ENCODE measurements at regions not wholly inside any gene's neighbourhood (a gene's known extent, or its start where the extent isn't known, plus 50 kb on each side); places are given as distances from the start of the nearest gene placed in this dataset.

DNA sequence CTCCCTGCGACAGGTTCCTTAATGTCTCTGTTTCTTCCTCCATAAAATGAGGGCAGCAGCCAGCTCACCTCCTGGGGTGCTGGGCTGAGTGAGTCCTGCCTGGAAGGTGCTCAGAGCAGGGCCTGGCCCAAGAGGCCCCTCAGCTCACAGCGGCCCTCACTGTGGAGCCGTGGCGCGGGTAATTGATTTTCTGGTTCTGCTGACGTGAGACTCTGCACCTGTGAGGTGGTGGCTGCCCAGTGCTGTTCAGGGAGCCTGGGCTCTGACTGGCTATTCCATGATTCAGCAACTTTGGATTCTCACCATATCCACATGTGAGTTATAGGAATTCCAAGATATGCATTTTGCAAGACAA, 266.6 kb downstream of the ADGRD1 start:
- intact Hi-C loops (cut with micrococcal nuclease): no loop called here
- DNase-seq (no peak), ATAC-seq (ENCODE audit: low read depth) (no peak)
- H4K20me1 ChIP-seq (ENCODE audit: insufficient read depth, low read length): no peaks in the 10 kb centered on the region
- WGBS, 2 experiments (ENCODE audit: extremely low coverage in 2 of 2, insufficient read length in 1 of 2): no CpG with 5 or more reads among the region's 6 CpGs
- no peak overlapping the region for H2AFZ ChIP-seq (replicated peaks; ENCODE audit: low read length, poor library complexity)
- no peaks in the 10 kb centered on the region for H3K36me3 ChIP-seq (ENCODE audit: control insufficient read depth, insufficient read depth, low read length)
- H4K8ac ChIP-seq (ENCODE audit: low read depth in 2 of 2, low read length in 2 of 2): no peak overlapping the region
- in situ Hi-C loops (cut with MboI; ENCODE audit: low sequenced_read_pairs): no loop called here
- no peaks in the 10 kb centered on the region for H3K79me1 ChIP-seq (ENCODE audit: low read depth in 1 of 2, low read length in 2 of 2)
- H2AK9ac ChIP-seq (replicated peaks; ENCODE audit: low read depth, low read length, poor library complexity): no peak overlapping the region
- H3K4me3 ChIP-seq (ENCODE audit: insufficient read depth, low read depth, low read length): no peak overlapping the region
- H3K9me3 ChIP-seq (ENCODE audit: control insufficient read depth, insufficient read depth, low read length): peaks cover 49% of the 10 kb centered on the region
- no peak overlapping the region for H3K56ac ChIP-seq (ENCODE audit: extremely low read depth, insufficient read depth, low read length)
- H2BK20ac ChIP-seq (ENCODE audit: low read depth, low read length): no peak overlapping the region
- no TSS peak for BruUV-seq (replicated peaks)
- TF ChIP-seq, protein P1, sequence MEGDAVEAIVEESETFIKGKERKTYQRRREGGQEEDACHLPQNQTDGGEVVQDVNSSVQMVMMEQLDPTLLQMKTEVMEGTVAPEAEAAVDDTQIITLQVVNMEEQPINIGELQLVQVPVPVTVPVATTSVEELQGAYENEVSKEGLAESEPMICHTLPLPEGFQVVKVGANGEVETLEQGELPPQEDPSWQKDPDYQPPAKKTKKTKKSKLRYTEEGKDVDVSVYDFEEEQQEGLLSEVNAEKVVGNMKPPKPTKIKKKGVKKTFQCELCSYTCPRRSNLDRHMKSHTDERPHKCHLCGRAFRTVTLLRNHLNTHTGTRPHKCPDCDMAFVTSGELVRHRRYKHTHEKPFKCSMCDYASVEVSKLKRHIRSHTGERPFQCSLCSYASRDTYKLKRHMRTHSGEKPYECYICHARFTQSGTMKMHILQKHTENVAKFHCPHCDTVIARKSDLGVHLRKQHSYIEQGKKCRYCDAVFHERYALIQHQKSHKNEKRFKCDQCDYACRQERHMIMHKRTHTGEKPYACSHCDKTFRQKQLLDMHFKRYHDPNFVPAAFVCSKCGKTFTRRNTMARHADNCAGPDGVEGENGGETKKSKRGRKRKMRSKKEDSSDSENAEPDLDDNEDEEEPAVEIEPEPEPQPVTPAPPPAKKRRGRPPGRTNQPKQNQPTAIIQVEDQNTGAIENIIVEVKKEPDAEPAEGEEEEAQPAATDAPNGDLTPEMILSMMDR (conservative IDR thresholded peaks at IDR 0.05; ENCODE audit: low read depth, low read length): no peak
- TF ChIP-seq CEBPB (IDR thresholded peaks at IDR 0.05; ENCODE audit: low read depth, low read length): no peak
- TF ChIP-seq RFX5 (IDR thresholded peaks at IDR 0.05; ENCODE audit: low read depth, low read length): no peak
- no peak for TF ChIP-seq MAZ (IDR thresholded peaks at IDR 0.05; ENCODE audit: borderline replicate concordance, low read depth, low read length)
- no peak for TF ChIP-seq POLR2A (IDR thresholded peaks at IDR 0.05; ENCODE audit: low read depth, low read length)
- TF ChIP-seq CHD1 (IDR thresholded peaks at IDR 0.05; ENCODE audit: low read depth, low read length): no peak
- TF ChIP-seq, protein P2, sequence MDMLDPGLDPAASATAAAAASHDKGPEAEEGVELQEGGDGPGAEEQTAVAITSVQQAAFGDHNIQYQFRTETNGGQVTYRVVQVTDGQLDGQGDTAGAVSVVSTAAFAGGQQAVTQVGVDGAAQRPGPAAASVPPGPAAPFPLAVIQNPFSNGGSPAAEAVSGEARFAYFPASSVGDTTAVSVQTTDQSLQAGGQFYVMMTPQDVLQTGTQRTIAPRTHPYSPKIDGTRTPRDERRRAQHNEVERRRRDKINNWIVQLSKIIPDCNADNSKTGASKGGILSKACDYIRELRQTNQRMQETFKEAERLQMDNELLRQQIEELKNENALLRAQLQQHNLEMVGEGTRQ (IDR thresholded peaks at IDR 0.05; ENCODE audit: low read depth, low read length): no peak
- no peak for TF ChIP-seq SMC3 (IDR thresholded peaks at IDR 0.05; ENCODE audit: low read depth, low read length)
- TF ChIP-seq NFE2L2 (IDR thresholded peaks at IDR 0.05; ENCODE audit: low read depth, low read length): no peak
- TF ChIP-seq BHLHE40 (IDR thresholded peaks at IDR 0.05; ENCODE audit: low read depth, low read length): no peak
- no peak for TF ChIP-seq MAFK (IDR thresholded peaks at IDR 0.05; ENCODE audit: low read depth, low read length)
- TF ChIP-seq RCOR1 (IDR thresholded peaks at IDR 0.05; ENCODE audit: insufficient replicate concordance, low read length): no peak
- no peak overlapping the region for H2BK5ac ChIP-seq (ENCODE audit: low read depth, low read length, poor library complexity, severe bottlenecking)
- no peak overlapping the region for H4K91ac ChIP-seq (ENCODE audit: insufficient read depth, low read depth, low read length)
- H3K4me2 ChIP-seq (ENCODE audit: low read depth, low read length): no peak overlapping the region
- H3K4ac ChIP-seq (ENCODE audit: low read depth, low read length): no peak overlapping the region
- no peaks in the 10 kb centered on the region for H3K27me3 ChIP-seq (ENCODE audit: control insufficient read depth, insufficient read depth, low read length)
- CTCF ChIA-PET: no interaction called here
- H3K9me1 ChIP-seq (ENCODE audit: insufficient read depth, low read length): no peaks in the 10 kb centered on the region
- no peak overlapping the region for H2AK5ac ChIP-seq (ENCODE audit: low read depth, low read length)
- no peak overlapping the region for H3K18ac ChIP-seq (ENCODE audit: low read depth, low read length)
- H2BK15ac ChIP-seq (ENCODE audit: low read depth, low read length): no peak overlapping the region
- dilution Hi-C loops (cut with HindIII; ENCODE audit: low sequenced_read_pairs, unreplicated experiment): no loop called here
- no peak overlapping the region for H2BK120ac ChIP-seq (ENCODE audit: low read depth, low read length)
- H3K14ac ChIP-seq (replicated peaks; ENCODE audit: low read depth, low read length): no peak overlapping the region
- no peak overlapping the region for H4K5ac ChIP-seq (ENCODE audit: low read depth, low read length)
- no peaks in the 10 kb centered on the region for H3K4me1 ChIP-seq (ENCODE audit: control insufficient read depth, insufficient read depth, low read length)
- no peak overlapping the region for H3K23ac ChIP-seq (ENCODE audit: low read depth, low read length)
- H3K27ac ChIP-seq (ENCODE audit: insufficient read depth, low read length): no peak overlapping the region
- POLR2A ChIA-PET (ENCODE audit: unreplicated experiment): no interaction called here
- no peak overlapping the region for H3K9ac ChIP-seq (ENCODE audit: low read depth, low read length)

All from IMR-90 (cell line).